Muscle of leg (tissue), 3 donors: ENCODE measurements at regions not wholly inside any gene's neighbourhood (a gene's known extent, or its start where the extent isn't known, plus 50 kb on each side); places are given as distances from the start of the nearest gene placed in this dataset.
A peak's percentile ranks its signal among the peaks of the same experiment; 100 is the strongest.

Experiments
- DNase-seq: peaks from one replicate; pipeline ENCODE4 v3.0.0; 2013
- H3K27ac ChIP-seq: one replicate; pipeline ENCODE4 v1.5.1; 2013; ENCODE audit warnings: mild to moderate bottlenecking, low read length, control low read depth
- H3K27me3 ChIP-seq: one replicate; pipeline ENCODE4 v1.6.1; 2013; ENCODE audit warnings: low read length; ENCODE audit not compliant: control insufficient read depth, insufficient read depth
- H3K36me3 ChIP-seq: one replicate; pipeline ENCODE4 v1.6.1; 2013; ENCODE audit warnings: low read length; ENCODE audit not compliant: control insufficient read depth, insufficient read depth
- H3K4me1 ChIP-seq: one replicate; pipeline ENCODE4 v1.6.1; 2013; ENCODE audit warnings: low read length; ENCODE audit not compliant: control insufficient read depth, insufficient read depth
- H3K4me3 ChIP-seq: one replicate; pipeline ENCODE4 v1.5.1; 2013; ENCODE audit warnings: low read length, control low read depth
- H3K9me3 ChIP-seq: replicated peaks from 2 replicates; pipeline ENCODE4 v1.6.1; 2013; ENCODE audit warnings: low read depth, low read length; ENCODE audit not compliant: control insufficient read depth
- WGBS: methylation state at CpG from one replicate; pipeline ENCODE4 v1.1.5; 2013; ENCODE audit warnings: missing lambda C conversion rate; ENCODE audit not compliant: insufficient coverage; 5-methylcytosine and 5-hydroxymethylcytosine counted together

- no peaks in the 10 kb centered on the region for H3K36me3 ChIP-seq
- H3K4me3 ChIP-seq: no peak overlapping the region
- H3K27ac ChIP-seq: no peak overlapping the region
- DNase-seq: no peak
- WGBS: no CpG with 5 or more reads among the region's 5 CpGs
- H3K9me3 ChIP-seq: no peaks in the 10 kb centered on the region
- H3K4me1 ChIP-seq: no peaks in the 10 kb centered on the region
- no peaks in the 10 kb centered on the region for H3K27me3 ChIP-seq
Observed at GRCh38 chr21:15932726-15933125, 202.9 kb downstream of the USP25 start.

GRCh38 chr21:15935530-15935929 lies 205.7 kb downstream of the USP25 start:
- WGBS: no CpG with 5 or more reads among the region's 1 CpG
- no peak overlapping the region for H3K4me3 ChIP-seq
- DNase-seq: no peak
- no peaks in the 10 kb centered on the region for H3K4me1 ChIP-seq
- no peaks in the 10 kb centered on the region for H3K9me3 ChIP-seq
- no peaks in the 10 kb centered on the region for H3K36me3 ChIP-seq
- H3K27me3 ChIP-seq: no peaks in the 10 kb centered on the region
- H3K27ac ChIP-seq: no peak overlapping the region

- DNase-seq: no peak
- no peaks in the 10 kb centered on the region for H3K4me1 ChIP-seq
- no CpG with 5 or more reads among the region's 4 CpGs for WGBS
- H3K4me3 ChIP-seq: no peak overlapping the region
- H3K27me3 ChIP-seq: no peaks in the 10 kb centered on the region
- H3K36me3 ChIP-seq: no peaks in the 10 kb centered on the region
- no peak overlapping the region for H3K27ac ChIP-seq
- H3K9me3 ChIP-seq: no peaks in the 10 kb centered on the region
Observed at GRCh38 chr21:15943009-15943666, 213.4 kb downstream of the USP25 start.

- no peak overlapping the region for H3K4me3 ChIP-seq
- no peaks in the 10 kb centered on the region for H3K4me1 ChIP-seq
- no peaks in the 10 kb centered on the region for H3K9me3 ChIP-seq
- WGBS: no CpG with 5 or more reads among the region's 6 CpGs
- no peaks in the 10 kb centered on the region for H3K36me3 ChIP-seq
- H3K27ac ChIP-seq: no peak overlapping the region
- no peak for DNase-seq
- H3K27me3 ChIP-seq: no peaks in the 10 kb centered on the region
Observed at GRCh38 chr21:15947677-15948076, 217.9 kb downstream of the USP25 start.

GRCh38 chr21:15953551-15954116 lies 223.9 kb downstream of the USP25 start:
- no peak overlapping the region for H3K4me3 ChIP-seq
- H3K4me1 ChIP-seq: no peaks in the 10 kb centered on the region
- H3K27ac ChIP-seq: no peak overlapping the region
- H3K36me3 ChIP-seq: no peaks in the 10 kb centered on the region
- peaks cover 11% of the 10 kb centered on the region for H3K9me3 ChIP-seq
- no peaks in the 10 kb centered on the region for H3K27me3 ChIP-seq
- no CpG with 5 or more reads among the region's 2 CpGs for WGBS
- DNase-seq: no peak

- WGBS: 33% methylated on average over 2 of the region's 5 CpGs
- Histone ChIP-seq H3K36me3 (no peaks in the 10 kb centered on the region), H3K27me3 (no peaks in the 10 kb centered on the region), H3K27ac (peak overlapping the region; percentile 15), H3K9me3 (no peaks in the 10 kb centered on the region), H3K4me1 (no peaks in the 10 kb centered on the region), H3K4me3 (no peak overlapping the region)
- peak; percentile 89 for DNase-seq
Observed at GRCh38 chr21:15964236-15964855, 234.6 kb downstream of the USP25 start.

- Histone ChIP-seq H3K4me1 (no peaks in the 10 kb centered on the region), H3K36me3 (no peaks in the 10 kb centered on the region), H3K9me3 (no peaks in the 10 kb centered on the region), H3K4me3 (no peak overlapping the region), H3K27me3 (no peaks in the 10 kb centered on the region), H3K27ac (no peak overlapping the region)
- no peak for DNase-seq
- 60% methylated on average over 1 of the region's 2 CpGs for WGBS
Observed at GRCh38 chr21:15966231-15966630, 236.4 kb downstream of the USP25 start.

- no peaks in the 10 kb centered on the region for H3K36me3 ChIP-seq
- no peaks in the 10 kb centered on the region for H3K27me3 ChIP-seq
- DNase-seq: no peak
- WGBS: no CpG with 5 or more reads among the region's 1 CpG
- no peaks in the 10 kb centered on the region for H3K9me3 ChIP-seq
- no peaks in the 10 kb centered on the region for H3K4me1 ChIP-seq
- no peak overlapping the region for H3K27ac ChIP-seq
- no peak overlapping the region for H3K4me3 ChIP-seq
Observed at GRCh38 chr21:15966651-15967050, 236.9 kb downstream of the USP25 start.

GRCh38 chr21:15967661-15968060 lies 237.9 kb downstream of the USP25 start:
- no peaks in the 10 kb centered on the region for H3K36me3 ChIP-seq
- no peak for DNase-seq
- H3K27ac ChIP-seq: no peak overlapping the region
- no peaks in the 10 kb centered on the region for H3K4me1 ChIP-seq
- no peaks in the 10 kb centered on the region for H3K27me3 ChIP-seq
- WGBS: 89% methylated on average over 1 of the region's 5 CpGs
- H3K9me3 ChIP-seq: no peaks in the 10 kb centered on the region
- no peak overlapping the region for H3K4me3 ChIP-seq

- DNase-seq: peak; percentile 70
- WGBS: no CpG with 5 or more reads among the region's 1 CpG
- H3K4me3 ChIP-seq: no peak overlapping the region
Observed at GRCh38 chr21:15968776-15969310, 239.1 kb downstream of the USP25 start.

More at GRCh38 chr21:15968776-15969310, 239.1 kb downstream of the USP25 start:
- no peaks in the 10 kb centered on the region for H3K27me3 ChIP-seq
- no peaks in the 10 kb centered on the region for H3K9me3 ChIP-seq
- no peak overlapping the region for H3K27ac ChIP-seq
- H3K4me1 ChIP-seq: no peaks in the 10 kb centered on the region
- no peaks in the 10 kb centered on the region for H3K36me3 ChIP-seq
